ENCODE measurements at regions not wholly inside any gene's neighbourhood (a gene's known extent, or its start where the extent isn't known, plus 50 kb on each side); places are given as distances from the start of the nearest gene placed in this dataset.
"Not testable (repeated sequence)": the region's sequence is repeated elsewhere in the genome, so short reads cannot be mapped to it uniquely, and the experiment has no call there.

GRCh38 chr5:174901336-174901735 is 177.0 kb downstream of the MSX2 start:
- no peak for DNase-seq

DNA sequence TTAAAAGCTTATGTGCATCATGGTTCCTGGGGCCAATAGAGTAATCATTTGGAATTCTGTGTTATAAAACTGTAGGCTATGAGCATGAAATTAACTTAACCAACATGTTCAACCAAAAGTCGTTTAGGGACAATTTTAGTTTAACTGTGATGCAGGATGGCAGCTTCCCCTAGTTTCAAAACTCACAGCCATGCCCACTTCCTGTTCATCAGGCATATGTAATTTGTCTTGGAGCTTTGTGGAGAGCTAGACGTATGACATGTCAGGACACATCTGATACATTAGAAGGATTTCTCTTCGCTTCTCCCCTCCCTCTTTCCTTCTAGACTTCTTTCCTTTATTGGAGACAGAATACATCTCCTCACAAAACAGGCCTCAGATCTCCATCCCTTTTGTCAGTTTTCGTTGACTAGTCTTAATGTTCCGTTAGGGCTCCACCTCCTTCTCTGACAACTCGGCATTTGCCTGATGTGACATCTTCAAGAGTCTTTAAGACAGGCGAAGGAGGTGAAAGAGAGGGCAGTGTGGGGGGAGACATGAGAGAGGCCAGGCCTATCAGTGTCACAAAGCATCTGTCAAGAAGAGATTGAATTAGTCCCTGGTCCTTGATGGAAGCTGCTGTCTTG is 176.0 kb downstream of the MSX2 start:
- DNase-seq = no peak

GRCh38 chr5:174897281-174897950 is 173.0 kb downstream of the MSX2 start:
- DNase-seq = no peak

GRCh38 chr5:174895360-174895759 is 171.0 kb downstream of the MSX2 start:
- no peak for DNase-seq

DNA sequence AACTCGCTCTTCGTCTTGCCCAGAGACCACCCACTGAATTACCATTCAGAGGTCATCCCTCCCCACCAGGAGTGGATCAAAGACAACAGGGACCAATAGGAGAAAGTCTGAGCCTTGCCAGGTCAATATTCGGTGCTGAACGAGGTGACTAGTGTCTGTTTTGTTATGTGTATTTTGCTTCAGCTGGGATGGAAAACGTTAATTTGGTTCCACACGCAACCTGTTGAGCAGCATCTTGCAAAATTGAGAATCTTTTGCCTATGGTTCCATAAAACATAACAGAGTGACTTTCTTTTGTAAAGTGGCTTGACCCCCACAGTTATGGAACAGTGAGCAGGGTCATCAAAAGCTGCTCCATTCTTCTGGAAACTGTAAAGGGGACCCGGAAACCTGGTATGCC is 168.4 kb downstream of the MSX2 start:
- DNase-seq = no peak

GRCh38 chr5:174880412-174881200 is 156.2 kb downstream of the MSX2 start:
- DNase-seq = not testable (repeated sequence)

- no peak for DNase-seq
Observed at GRCh38 chr5:174877987-174878386, 153.6 kb downstream of the MSX2 start.

- DNase-seq = no peak
Observed at GRCh38 chr5:174872271-174872670, 147.9 kb downstream of the MSX2 start.

DNA sequence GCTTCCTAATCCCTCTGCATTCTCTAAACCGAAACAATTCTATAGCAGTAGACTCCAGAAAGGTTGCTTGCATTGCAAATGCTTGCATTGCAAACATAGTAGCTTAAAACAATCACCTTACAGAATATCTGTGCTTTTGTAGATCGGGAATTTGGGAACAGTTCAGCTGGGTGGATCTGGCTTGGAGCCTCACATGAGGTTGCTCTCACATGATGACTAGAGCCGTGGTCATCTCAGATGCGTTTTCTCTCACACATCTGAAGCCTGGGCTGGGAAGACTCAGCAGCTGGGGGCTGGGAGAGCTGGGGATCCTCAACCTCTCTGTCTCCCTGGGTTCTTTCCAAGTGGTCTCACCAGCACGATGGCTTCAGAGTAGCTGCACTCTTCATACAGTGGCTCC is 127.8 kb downstream of the MSX2 start:
- DNase-seq = no peak

DNA sequence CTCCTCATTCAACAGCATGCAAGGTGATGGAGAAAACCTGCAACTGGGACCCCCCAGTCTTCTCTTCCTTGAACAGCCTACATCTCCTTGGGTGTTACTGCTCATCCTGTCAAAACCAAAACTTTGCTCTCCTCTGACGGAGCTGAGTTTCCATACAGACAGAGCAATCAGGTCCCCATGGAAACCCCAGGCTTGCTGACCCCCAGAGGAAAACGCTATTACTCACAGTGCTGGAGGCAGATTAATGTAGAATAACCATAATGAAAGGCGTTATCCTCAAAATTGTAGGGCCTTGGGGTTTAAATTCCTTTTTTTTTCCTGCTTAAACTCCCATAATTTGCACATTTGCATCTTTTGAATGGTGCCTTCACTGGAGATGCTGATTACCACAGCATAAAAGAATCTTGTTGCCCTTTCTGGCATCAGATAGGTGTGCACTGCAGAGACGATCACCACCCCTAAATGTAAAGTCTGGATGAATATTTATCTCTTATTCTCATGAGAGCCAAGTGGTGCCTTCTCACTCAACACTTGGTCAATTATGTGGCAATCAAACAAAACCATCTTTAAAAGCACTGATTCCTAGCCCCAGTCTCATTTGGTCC is 126.3 kb downstream of the MSX2 start:
- no peak for DNase-seq

- DNase-seq = no peak
Observed at GRCh38 chr5:174849426-174849825, 125.0 kb downstream of the MSX2 start.

DNA sequence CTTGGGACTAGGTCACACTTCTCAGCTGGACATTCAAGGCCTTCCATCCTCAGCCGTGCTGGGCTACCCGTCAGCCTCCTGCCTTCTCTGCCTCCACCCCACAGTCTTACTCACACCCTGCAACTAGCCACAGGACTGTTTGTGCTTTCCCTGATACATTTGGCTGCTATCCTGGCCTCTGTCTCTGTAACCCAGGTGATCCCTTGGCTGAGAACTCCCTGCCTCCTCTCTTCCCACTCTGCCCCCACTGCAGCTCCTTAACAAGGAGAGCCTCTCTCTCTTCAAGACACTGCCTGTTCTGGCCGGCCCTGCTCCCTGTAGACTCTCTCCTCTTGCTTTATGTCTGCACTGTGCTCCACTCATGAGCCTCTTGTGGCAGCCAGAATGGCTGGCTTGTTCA is 120.6 kb downstream of the MSX2 start:
- DNase-seq = no peak

DNA sequence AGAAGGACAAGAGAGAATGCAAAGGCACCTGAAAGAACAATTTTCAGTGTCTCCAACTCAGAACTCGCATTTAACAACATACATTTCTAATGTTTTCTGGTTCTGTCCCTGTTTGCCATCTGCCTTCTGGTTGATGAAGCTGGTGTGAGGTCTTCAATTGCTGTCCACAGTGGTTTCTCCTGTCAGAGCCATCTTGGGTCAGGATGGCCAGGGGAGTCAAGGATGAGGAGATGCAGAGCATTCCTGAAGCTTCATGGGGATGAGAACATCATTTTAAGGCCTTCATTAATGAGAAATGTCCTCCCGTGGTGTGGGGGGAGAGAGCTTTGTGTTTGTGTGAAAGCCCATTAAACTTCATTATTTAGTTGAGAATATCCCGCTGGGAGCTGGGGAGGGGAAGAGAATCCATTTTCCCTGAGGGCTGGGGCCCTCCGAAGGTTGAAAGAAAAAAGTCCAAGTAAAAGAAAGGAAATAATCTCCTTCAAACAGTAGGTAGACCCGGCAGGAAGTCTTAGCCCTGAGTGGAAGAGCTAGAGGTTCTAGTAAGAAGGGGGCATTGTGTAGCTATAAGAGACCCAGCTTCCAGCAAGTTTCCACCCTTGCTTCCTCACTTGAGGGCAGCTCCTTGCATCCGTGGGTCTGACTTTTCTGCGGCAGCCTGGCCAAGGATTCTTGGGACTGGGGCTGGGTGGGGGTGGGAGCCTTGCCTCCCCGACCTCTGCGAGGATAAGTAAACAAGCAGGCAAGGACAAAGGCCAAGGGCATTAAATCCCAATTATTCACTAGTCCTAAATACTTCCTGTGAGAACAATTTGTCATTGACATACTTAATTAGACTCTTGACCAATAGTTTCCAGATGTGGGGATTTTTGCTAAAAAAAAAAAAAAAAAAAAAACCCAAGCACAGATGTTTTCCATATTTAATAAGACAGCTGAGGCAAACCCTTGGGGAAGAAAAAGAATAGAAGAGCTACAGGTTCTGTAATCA is 119.2 kb downstream of the MSX2 start:
- no peak for DNase-seq

GRCh38 chr5:174840435-174840834 is 116.1 kb downstream of the MSX2 start:
- no peak for DNase-seq

DNA sequence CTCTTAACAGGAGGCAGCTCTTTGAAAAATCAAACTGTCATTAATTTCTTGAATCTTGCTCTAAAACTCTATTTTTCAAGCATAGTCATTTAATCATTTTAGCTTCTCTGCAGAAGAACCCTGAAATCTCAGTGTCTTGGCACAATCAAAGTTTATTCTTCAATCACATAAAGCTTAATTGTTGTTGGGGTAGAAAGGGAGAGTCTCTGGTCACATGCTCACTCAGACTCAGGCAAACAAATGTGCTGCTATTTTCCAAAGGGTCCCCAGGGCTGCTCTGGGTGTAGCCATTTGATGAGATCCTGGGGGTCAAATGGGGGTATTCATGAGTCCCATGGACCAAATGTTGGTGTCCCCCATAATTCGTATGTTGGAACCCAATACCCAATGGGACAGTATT is 114.8 kb downstream of the MSX2 start:
- DNase-seq = no peak

GRCh38 chr5:174837919-174838902 is 113.8 kb downstream of the MSX2 start:
- DNase-seq = no peak

DNA sequence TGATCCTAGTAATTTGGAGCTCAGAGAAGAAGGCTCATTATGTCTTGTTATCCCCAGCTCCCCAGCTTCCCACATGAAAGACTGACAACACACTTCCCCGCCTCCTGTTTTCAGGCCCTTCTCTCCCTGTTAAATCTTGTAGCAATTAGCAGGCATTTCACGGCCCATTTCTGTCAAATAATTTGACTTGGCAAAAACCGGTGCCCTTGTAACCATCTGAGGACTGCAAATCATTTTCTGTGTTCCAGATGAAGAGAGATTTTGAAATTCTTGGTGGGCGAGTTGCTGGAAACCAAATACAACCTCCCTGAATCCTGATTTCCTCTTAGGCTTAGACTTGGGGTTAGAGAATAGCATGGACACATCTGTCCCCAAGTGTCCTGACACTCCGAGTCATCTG is 109.7 kb downstream of the MSX2 start:
- DNase-seq = no peak

GRCh38 chr5:174832811-174833210 is 108.4 kb downstream of the MSX2 start:
- no peak for DNase-seq

- DNase-seq = no peak
Observed at GRCh38 chr5:174832025-174832424, 107.6 kb downstream of the MSX2 start.

GRCh38 chr5:174831031-174831660 is 106.8 kb downstream of the MSX2 start:
- no peak for DNase-seq

- no peak for DNase-seq
Observed at GRCh38 chr5:174829511-174829864, 105.1 kb downstream of the MSX2 start.
